MM.1S (cell line): ENCODE measurements at regions not wholly inside any gene's neighbourhood (a gene's known extent, or its start where the extent isn't known, plus 50 kb on each side); places are given as distances from the start of the nearest gene placed in this dataset.

ENCODE experiments used
- DNase-seq: peaks from one replicate; pipeline ENCODE4 v3.0.0-alpha.2; 2015
- H2AFZ ChIP-seq: fragments of 300-600 bp; sonication (generic); 2 replicates; pipeline ENCODE4 v1.6.0; 2016; ENCODE audit warnings: antibody characterized with exemption, low read length
- H3F3A ChIP-seq: fragments of 300-600 bp; sonication (generic); 2 replicates; pipeline ENCODE4 v1.6.1; 2016; ENCODE audit warnings: mild to moderate bottlenecking, antibody characterized with exemption, low read length, moderate library complexity, mixed read lengths; ENCODE audit not compliant: insufficient read depth
- H3K27ac ChIP-seq: fragments of 300-600 bp; sonication (generic); 2 replicates; pipeline ENCODE4 v1.5.1; 2016; ENCODE audit warnings: mild to moderate bottlenecking, low read length
- H3K27me3 ChIP-seq: fragments of 300-600 bp; sonication (generic); replicated peaks from 2 replicates; pipeline ENCODE4 v1.6.0; 2016; ENCODE audit warnings: low read length; ENCODE audit not compliant: insufficient read depth
- H3K36me3 ChIP-seq: fragments of 300-600 bp; sonication (generic); replicated peaks from 2 replicates; pipeline ENCODE4 v1.6.1; 2016; ENCODE audit warnings: mild to moderate bottlenecking, low read length, mixed read lengths; ENCODE audit not compliant: insufficient read depth
- H3K4me1 ChIP-seq: fragments of 300-600 bp; sonication (generic); 2 replicates; pipeline ENCODE4 v1.6.1; 2016; ENCODE audit warnings: low read length, mixed read lengths
- H3K4me2 ChIP-seq: fragments of 300-600 bp; sonication (generic); 2 replicates; pipeline ENCODE4 v1.6.0; 2016; ENCODE audit warnings: low read depth, low read length
- H3K4me3 ChIP-seq: fragments of 300-600 bp; sonication (generic); 2 replicates; pipeline ENCODE4 v1.5.1; 2016; ENCODE audit warnings: low read length, mixed read lengths
- H3K79me2 ChIP-seq: fragments of 300-600 bp; sonication (generic); 2 replicates; pipeline ENCODE4 v1.6.1; 2016; ENCODE audit warnings: mixed run types, low read length, mixed read lengths
- H3K9ac ChIP-seq: fragments of 300-600 bp; sonication (generic); 2 replicates; pipeline ENCODE4 v1.6.1; 2016; ENCODE audit warnings: low read length, mixed read lengths
- H3K9me2 ChIP-seq: fragments of 300-600 bp; sonication (generic); replicated peaks from 2 replicates; pipeline ENCODE4 v1.6.1; 2016; ENCODE audit warnings: mild to moderate bottlenecking, low read length, mixed read lengths; ENCODE audit not compliant: insufficient read depth
- H3K9me3 ChIP-seq: fragments of 300-600 bp; sonication (generic); replicated peaks from 2 replicates; pipeline ENCODE4 v1.6.1; 2016; ENCODE audit warnings: mild to moderate bottlenecking, low read length, mixed read lengths; ENCODE audit not compliant: insufficient read depth
- H4K20me1 ChIP-seq: fragments of 300-600 bp; sonication (generic); 2 replicates; pipeline ENCODE4 v1.6.1; 2016; ENCODE audit warnings: mild to moderate bottlenecking, low read length, moderate library complexity, mixed read lengths; ENCODE audit not compliant: insufficient read depth
- EZH2 ChIP-seq: fragments of 300-600 bp; sonication (generic); optimal IDR thresholded peaks from 2 replicates; pipeline ENCODE3; 2017; ENCODE audit warnings: low read depth, mild to moderate bottlenecking, antibody characterized with exemption, low read length, mixed read lengths
- EZH2phosphoT487 ChIP-seq: fragments of 300-600 bp; sonication (generic); IDR thresholded peaks from 2 replicates; pipeline ENCODE4 v1.6.1; 2018; ENCODE audit warnings: antibody characterized with exemption, low read length
- TF ChIP-seq, protein P1 (sequence below): fragments of 300-600 bp; sonication (generic); IDR thresholded peaks from 2 replicates; pipeline ENCODE4 v1.5.1; 2016; ENCODE audit warnings: antibody characterized with exemption, low read length, mixed read lengths

DNA sequence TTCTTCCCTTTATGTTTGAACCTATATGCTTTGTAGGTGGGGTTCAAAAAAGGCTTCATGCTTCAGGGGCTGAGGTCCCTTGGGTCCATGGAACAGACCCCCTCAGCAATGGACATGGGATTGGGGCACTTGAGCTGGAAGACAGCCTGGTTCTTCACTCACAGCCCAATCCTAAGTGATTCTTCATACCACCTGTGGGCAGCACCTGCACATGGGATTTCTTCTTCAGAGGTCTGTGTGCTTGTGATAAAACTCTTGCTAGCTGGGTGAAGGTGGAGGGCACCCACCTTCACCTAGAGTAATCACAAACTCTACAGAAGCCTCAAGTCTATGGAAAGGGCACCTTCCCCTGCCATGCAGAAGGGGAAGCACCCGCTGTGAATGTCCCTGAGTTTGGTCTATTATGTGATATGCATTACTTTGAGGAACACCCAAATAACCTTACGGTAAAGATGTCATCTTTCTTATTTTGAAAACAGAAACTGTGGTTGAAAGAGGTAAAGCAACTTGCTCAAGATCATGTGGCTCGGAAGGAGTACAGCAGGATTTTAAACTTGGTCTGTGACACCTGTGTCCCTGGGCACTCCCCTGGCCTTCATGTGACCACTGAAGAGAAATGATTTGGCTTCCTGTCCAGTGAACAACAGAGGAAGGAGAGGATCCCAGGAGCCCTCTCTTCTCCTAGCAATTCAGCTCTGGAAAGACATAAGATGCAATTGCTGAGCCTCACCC, 469.5 kb upstream of the ZMIZ1 start:
- Histone ChIP-seq H3K9ac (no peak overlapping the region), H3K9me3 (no peaks in the 10 kb centered on the region), H3K79me2 (no peaks in the 10 kb centered on the region), H3K4me1 (peaks cover 16% of the 10 kb centered on the region), H3K27me3 (no peaks in the 10 kb centered on the region), H3K27ac (peak overlapping the region; percentile 36; the same call in 1 of the 2 replicates), H2AFZ (no peak overlapping the region), H3K9me2 (no peaks in the 10 kb centered on the region), H3K36me3 (no peaks in the 10 kb centered on the region), H3K4me3 (no peak overlapping the region), H3K4me2 (peak overlapping the region; percentile 14; the same call in 1 of the 2 replicates), H4K20me1 (no peaks in the 10 kb centered on the region), H3F3A (no peaks in the 10 kb centered on the region)
- DNase-seq: peak; percentile 52
- no peak for TF ChIP-seq EZH2
- TF ChIP-seq, protein P1, sequence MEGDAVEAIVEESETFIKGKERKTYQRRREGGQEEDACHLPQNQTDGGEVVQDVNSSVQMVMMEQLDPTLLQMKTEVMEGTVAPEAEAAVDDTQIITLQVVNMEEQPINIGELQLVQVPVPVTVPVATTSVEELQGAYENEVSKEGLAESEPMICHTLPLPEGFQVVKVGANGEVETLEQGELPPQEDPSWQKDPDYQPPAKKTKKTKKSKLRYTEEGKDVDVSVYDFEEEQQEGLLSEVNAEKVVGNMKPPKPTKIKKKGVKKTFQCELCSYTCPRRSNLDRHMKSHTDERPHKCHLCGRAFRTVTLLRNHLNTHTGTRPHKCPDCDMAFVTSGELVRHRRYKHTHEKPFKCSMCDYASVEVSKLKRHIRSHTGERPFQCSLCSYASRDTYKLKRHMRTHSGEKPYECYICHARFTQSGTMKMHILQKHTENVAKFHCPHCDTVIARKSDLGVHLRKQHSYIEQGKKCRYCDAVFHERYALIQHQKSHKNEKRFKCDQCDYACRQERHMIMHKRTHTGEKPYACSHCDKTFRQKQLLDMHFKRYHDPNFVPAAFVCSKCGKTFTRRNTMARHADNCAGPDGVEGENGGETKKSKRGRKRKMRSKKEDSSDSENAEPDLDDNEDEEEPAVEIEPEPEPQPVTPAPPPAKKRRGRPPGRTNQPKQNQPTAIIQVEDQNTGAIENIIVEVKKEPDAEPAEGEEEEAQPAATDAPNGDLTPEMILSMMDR: peak; percentile 24

DNA sequence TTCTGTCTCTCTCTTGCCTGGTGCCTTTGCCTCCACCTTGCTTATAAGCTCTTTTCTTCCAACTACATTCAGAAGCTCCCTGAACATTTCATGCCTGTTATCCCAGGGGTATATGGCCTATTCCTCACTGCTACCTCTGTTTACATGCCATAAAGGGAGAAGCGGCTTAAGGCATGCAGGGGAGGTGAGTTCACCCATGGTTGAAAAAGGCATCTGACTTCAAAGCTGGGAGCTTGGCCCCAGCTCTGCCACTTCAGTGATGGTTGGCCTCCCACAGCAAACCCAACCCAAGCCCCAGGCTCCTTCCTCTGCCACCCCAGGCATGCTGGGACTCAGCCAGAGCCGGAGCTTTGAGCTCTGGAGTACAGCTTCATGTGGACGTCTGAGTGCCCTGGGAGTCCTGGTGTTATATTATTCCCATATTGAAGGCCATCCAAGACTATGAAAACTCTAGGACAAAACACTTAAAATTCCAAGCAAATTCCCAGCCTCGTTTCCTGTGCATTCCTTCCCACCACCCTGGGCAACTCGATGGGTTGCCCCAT, 468.6 kb upstream of the ZMIZ1 start:
- TF ChIP-seq, protein P1: no peak
- no peak for TF ChIP-seq EZH2phosphoT487
- no peak for TF ChIP-seq EZH2
- no peak overlapping the region for H3K4me3 ChIP-seq
- H2AFZ ChIP-seq: no peak overlapping the region
- no peaks in the 10 kb centered on the region for H3K9me3 ChIP-seq
- H3K9me2 ChIP-seq: no peaks in the 10 kb centered on the region
- no peak overlapping the region for H3K9ac ChIP-seq
- H4K20me1 ChIP-seq: no peaks in the 10 kb centered on the region
- H3F3A ChIP-seq: no peaks in the 10 kb centered on the region
- H3K79me2 ChIP-seq: no peaks in the 10 kb centered on the region
- peak overlapping the region; percentile 36; the same call in 1 of the 2 replicates for H3K27ac ChIP-seq
- H3K4me2 ChIP-seq: no peak overlapping the region
- peaks cover 16% of the 10 kb centered on the region for H3K4me1 ChIP-seq
- no peaks in the 10 kb centered on the region for H3K27me3 ChIP-seq
- H3K36me3 ChIP-seq: no peaks in the 10 kb centered on the region
- DNase-seq: no peak

DNA sequence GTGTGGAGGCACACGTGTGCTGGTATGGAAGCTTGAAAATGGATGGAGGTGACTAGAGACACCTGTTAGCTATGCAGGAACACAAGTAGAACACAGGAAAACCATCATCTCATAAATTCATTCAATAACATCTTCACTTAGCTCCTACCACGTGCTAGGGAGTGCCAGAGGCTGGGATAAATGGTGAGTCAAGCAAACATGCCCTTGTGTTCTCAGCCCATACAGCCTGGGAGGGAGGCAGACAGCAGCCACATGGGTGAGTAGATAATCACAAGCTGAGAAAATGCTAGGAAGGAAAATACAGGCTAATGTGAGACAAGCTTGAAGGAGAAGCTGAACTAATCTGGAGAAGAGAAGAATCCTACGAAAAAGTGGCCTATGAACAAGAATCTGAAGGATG, 468.0 kb upstream of the ZMIZ1 start:
- Histone ChIP-seq H3K9me2 (no peaks in the 10 kb centered on the region), H3K4me3 (no peak overlapping the region), H3K9me3 (no peaks in the 10 kb centered on the region), H4K20me1 (no peaks in the 10 kb centered on the region), H3K4me2 (no peak overlapping the region), H3K79me2 (no peaks in the 10 kb centered on the region), H2AFZ (no peak overlapping the region), H3K9ac (no peak overlapping the region), H3K27me3 (no peaks in the 10 kb centered on the region), H3F3A (no peaks in the 10 kb centered on the region), H3K4me1 (peaks cover 16% of the 10 kb centered on the region), H3K36me3 (no peaks in the 10 kb centered on the region), H3K27ac (no peak overlapping the region)
- no peak for DNase-seq
- TF ChIP-seq EZH2phosphoT487 (no peak), EZH2 (no peak)
- TF ChIP-seq, protein P1: no peak
